Naive B cell (primary cell): ENCODE measurements at regions not wholly inside any gene's neighbourhood (a gene's known extent, or its start where the extent isn't known, plus 50 kb on each side); places are given as distances from the start of the nearest gene placed in this dataset.
A peak's percentile ranks its signal among the peaks of the same experiment; 100 is the strongest.

Experiments used
- ATAC-seq, 2 donors: fragments of 150-1000 bp; cut with Tn5 transposase; 2 replicates each; pipeline ENCODE4 v1.10.0; 2021; ENCODE audit warnings: low read depth in 2 of 2, mild to moderate bottlenecking in 2 of 2, moderate library complexity in 2 of 2
- DNase-seq: peaks from one replicate; pipeline ENCODE4 v3.0.0; 2022
- H3K27ac Mint-ChIP-seq, 6 donors: one replicate each; pipeline ENCODE4 v1.8.0; 2020 to 2022; ENCODE audit warnings: mild to moderate bottlenecking in 6 of 6, mixed read lengths in 6 of 6, moderate library complexity in 5 of 6, inconsistent platforms in 2 of 6
- H3K27me3 Mint-ChIP-seq, 3 donors: one replicate each; pipeline ENCODE4 v1.8.0; 2021 to 2022; ENCODE audit warnings: mixed read lengths in 3 of 3, mild to moderate bottlenecking in 1 of 3
- H3K36me3 Mint-ChIP-seq, 2 donors: one replicate each; pipeline ENCODE4 v1.8.0; 2020 to 2022; ENCODE audit warnings: mixed read lengths in 2 of 2, inconsistent platforms in 1 of 2, mild to moderate bottlenecking in 1 of 2
- H3K4me1 Mint-ChIP-seq, 3 donors: one replicate each; pipeline ENCODE4 v1.8.0; 2020 to 2022; ENCODE audit warnings: mixed read lengths in 3 of 3, inconsistent platforms in 1 of 3, mild to moderate bottlenecking in 1 of 3, moderate library complexity in 1 of 3
- H3K4me3 Mint-ChIP-seq, 8 donors: one replicate each; pipeline ENCODE4 v1.8.0; 2020 to 2022; ENCODE audit warnings: mild to moderate bottlenecking in 8 of 8, mixed read lengths in 8 of 8, moderate library complexity in 8 of 8, inconsistent platforms in 2 of 8
- H3K9me3 Mint-ChIP-seq, 7 donors: one replicate each; pipeline ENCODE4 v1.8.0; 2020 to 2022; ENCODE audit warnings: mixed read lengths in 7 of 7, mild to moderate bottlenecking in 5 of 7, inconsistent platforms in 2 of 7, moderate library complexity in 1 of 7

DNA sequence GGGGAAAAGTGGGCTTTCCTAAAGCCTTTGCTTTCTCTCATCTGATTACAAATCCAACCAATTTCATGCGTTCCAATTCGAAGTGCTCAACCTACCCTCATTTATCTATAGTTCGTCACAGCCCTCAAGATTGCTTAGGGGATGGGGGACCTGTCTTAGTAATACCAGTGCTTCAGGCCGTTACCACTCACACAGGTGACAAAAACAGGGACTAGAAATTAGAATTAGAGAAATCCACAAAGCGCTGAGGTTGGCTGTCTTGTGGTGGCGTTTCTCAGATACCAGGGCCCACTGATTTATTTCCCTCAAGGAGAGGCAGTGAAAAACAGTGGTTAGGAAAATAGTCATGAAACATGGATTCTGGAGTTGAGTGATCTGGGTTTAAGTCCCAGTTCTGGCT is 121.6 kb upstream of the SPACA1 start:
- Mint-ChIP-seq H3K4me3 (peak overlapping the region in 5 of 8 donors; percentile 58 to 85 (median 78)), H3K27me3 (no peaks in the 10 kb centered on the region), H3K9me3 (no peaks in the 10 kb centered on the region), H3K4me1 (peaks cover 56 to 72% (median 71%) of the 10 kb centered on the region in 3 donors), H3K27ac (peak overlapping the region; percentile 84 to 99 (median 97)), H3K36me3 (no peaks in the 10 kb centered on the region)
- DNase-seq (no peak), ATAC-seq (no peak)

GRCh38 chr6:87925373-87926060 is 122.1 kb upstream of the SPACA1 start:
- Mint-ChIP-seq H3K4me3 (peak overlapping the region in 7 of 8 donors; percentile 27 to 85 (median 78)), H3K9me3 (no peaks in the 10 kb centered on the region), H3K27me3 (no peaks in the 10 kb centered on the region), H3K36me3 (no peaks in the 10 kb centered on the region), H3K4me1 (peaks cover 61 to 77% (median 77%) of the 10 kb centered on the region in 3 donors), H3K27ac (peak overlapping the region; percentile 84 to 99 (median 97))
- DNase-seq, result peak; percentile 79
- peak; percentile 59 to 65 for ATAC-seq

GRCh38 chr6:87923389-87924050 is 124.1 kb upstream of the SPACA1 start:
- Mint-ChIP-seq H3K27ac (peak overlapping the region; percentile 84 to 97 (median 94)), H3K9me3 (no peaks in the 10 kb centered on the region), H3K27me3 (no peaks in the 10 kb centered on the region), H3K4me3 (peak overlapping the region; percentile 12 to 89 (median 63)), H3K36me3 (no peaks in the 10 kb centered on the region), H3K4me1 (peaks cover 74 to 89% (median 87%) of the 10 kb centered on the region in 3 donors)
- DNase-seq (no peak), ATAC-seq (no peak)

- Mint-ChIP-seq H3K27ac (peak overlapping the region; percentile 84 to 97 (median 94)), H3K4me3 (peak overlapping the region in 7 of 8 donors; percentile 13 to 89 (median 67)), H3K9me3 (no peaks in the 10 kb centered on the region), H3K36me3 (no peaks in the 10 kb centered on the region), H3K4me1 (peaks cover 77 to 90% (median 88%) of the 10 kb centered on the region in 3 donors), H3K27me3 (no peaks in the 10 kb centered on the region)
- peak; percentile 74 to 79 for ATAC-seq
- peak; percentile 78 for DNase-seq
These were observed 124.7 kb upstream of the SPACA1 start for GRCh38 chr6:87922947-87923330.

DNA sequence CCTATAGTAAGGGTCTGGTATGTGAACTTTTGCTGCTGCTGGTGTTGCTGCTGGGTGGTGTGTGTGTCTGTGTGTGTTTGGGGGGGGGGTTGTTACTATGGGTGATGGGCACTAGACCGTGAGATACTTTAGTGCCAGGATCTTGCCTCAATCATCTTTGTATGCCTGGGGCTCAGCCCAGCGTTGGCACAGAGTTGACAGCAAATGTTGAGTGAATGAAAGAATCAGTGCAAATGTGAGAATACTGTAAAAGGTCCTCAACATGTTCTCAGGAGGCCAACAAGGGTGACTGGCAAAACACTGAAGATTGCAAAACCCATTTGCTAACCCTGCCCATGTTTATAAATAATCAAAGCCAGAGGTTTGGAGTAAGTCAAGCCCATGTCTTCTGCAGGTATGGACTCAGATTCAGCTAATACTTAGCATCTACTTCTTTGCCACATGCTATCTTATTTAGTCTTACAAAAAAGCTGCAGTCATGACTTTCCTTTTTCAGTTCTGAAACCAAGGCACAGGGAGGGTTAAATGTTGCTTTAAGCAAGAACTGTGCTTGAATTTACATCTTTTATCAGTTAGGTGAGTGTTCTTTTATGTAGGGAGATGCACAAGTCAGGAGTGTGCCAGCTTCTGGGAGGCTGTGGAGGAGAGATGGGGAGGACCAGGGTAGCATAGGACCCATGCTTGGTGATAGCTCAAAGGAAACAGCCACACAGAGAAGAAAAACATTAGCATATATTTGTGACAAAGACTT is 125.3 kb upstream of the SPACA1 start:
- DNase-seq (peak; percentile 15), ATAC-seq (no peak)
- H3K4me3 Mint-ChIP-seq, result peak overlapping the region in 7 of 8 donors; percentile 13 to 89 (median 67)
- no peaks in the 10 kb centered on the region for H3K27me3 Mint-ChIP-seq
- H3K27ac Mint-ChIP-seq, result peak overlapping the region; percentile 84 to 97 (median 94)
- peaks cover 75 to 94% (median 87%) of the 10 kb centered on the region in 3 donors for H3K4me1 Mint-ChIP-seq
- no peaks in the 10 kb centered on the region for H3K9me3 Mint-ChIP-seq
- no peaks in the 10 kb centered on the region for H3K36me3 Mint-ChIP-seq

DNA sequence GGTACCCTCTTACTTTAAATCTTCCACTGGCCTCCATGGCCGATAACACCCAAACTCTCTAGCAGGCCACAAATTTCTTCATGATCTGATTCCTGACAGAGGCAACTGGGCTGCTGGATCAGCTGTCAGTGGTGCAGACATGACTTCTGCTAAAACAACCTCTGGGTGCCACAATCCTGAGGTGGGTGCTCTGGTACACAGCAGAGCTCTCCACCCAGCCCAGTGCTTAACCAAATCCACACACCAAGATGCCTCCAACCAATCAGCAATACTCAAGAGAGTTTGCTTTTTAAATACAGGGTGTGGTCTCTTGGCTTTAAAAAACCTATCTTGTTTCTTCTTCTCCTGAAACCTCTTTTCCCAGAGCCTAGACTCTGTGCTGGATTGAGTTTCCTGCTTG is 126.6 kb upstream of the SPACA1 start:
- Mint-ChIP-seq H3K4me3 (peak overlapping the region in 6 of 8 donors; percentile 2 to 85 (median 69)), H3K4me1 (peaks cover 71 to 91% (median 73%) of the 10 kb centered on the region in 3 donors), H3K9me3 (peaks cover 0 to 8% (median 2%) of the 10 kb centered on the region in 7 donors), H3K27ac (peak overlapping the region; percentile 84 to 97 (median 94)), H3K36me3 (no peaks in the 10 kb centered on the region), H3K27me3 (no peaks in the 10 kb centered on the region)
- ATAC-seq (no peak), DNase-seq (no peak)

DNA sequence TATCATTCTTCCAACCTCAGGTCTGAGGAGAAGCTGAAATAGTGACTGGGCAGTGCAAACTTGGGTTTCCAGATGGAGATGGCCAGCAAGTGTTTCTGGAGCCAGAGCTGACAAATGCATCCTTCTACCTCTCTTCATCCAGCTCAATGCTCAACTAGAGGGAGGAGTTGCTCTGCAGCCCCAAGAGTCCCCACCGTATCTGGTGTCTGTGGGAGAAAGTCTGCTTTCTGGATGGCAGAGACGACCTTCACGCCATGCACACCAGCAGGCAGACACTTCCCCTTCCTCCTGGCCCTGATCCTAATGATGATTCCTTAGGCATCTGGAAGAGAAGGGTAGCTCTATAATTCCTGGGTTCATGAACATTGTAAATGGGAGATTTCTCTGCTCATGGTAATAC is 127.4 kb upstream of the SPACA1 start:
- DNase-seq (no peak), ATAC-seq (no peak)
- H3K36me3 Mint-ChIP-seq, result no peaks in the 10 kb centered on the region
- peak overlapping the region in 5 of 8 donors; percentile 56 to 85 (median 71) for H3K4me3 Mint-ChIP-seq
- peaks cover 0 to 13% (median 2%) of the 10 kb centered on the region in 7 donors for H3K9me3 Mint-ChIP-seq
- H3K4me1 Mint-ChIP-seq, result peaks cover 66 to 83% (median 73%) of the 10 kb centered on the region in 3 donors
- H3K27me3 Mint-ChIP-seq, result no peaks in the 10 kb centered on the region
- peak overlapping the region in 4 of 6 donors; percentile 84 to 97 (median 94) for H3K27ac Mint-ChIP-seq

DNA sequence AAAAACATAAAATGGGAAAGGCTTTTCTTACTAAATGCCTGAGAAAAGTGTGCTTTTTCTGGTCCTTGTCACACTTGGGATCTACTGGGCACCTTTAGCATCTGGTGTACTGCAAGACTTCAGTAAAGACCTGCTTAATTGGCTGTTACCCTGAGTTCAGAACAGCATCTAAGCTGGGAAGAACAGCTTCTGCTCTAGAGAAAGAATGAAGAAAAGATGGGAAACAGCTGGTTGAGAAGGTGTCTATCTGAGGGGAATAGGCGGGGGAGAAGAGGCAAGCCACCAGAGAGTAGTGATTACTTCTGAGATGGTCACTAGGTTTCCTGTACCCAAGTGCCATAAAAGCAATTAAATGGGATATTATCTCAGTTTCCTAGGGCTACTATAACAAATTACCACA is 128.2 kb upstream of the SPACA1 start:
- H3K27ac Mint-ChIP-seq, result peak overlapping the region in 3 of 6 donors; percentile 17 to 84 (median 17)
- H3K27me3 Mint-ChIP-seq, result no peaks in the 10 kb centered on the region
- peaks cover 62 to 79% (median 69%) of the 10 kb centered on the region in 3 donors for H3K4me1 Mint-ChIP-seq
- ATAC-seq (no peak), DNase-seq (no peak)
- H3K4me3 Mint-ChIP-seq, result peak overlapping the region in 4 of 8 donors; percentile 19 to 56 (median 46)
- no peaks in the 10 kb centered on the region for H3K36me3 Mint-ChIP-seq
- peaks cover 0 to 13% (median 2%) of the 10 kb centered on the region in 7 donors for H3K9me3 Mint-ChIP-seq

- H3K27me3 Mint-ChIP-seq, result no peaks in the 10 kb centered on the region
- no peak for DNase-seq
- peaks cover 59 to 78% (median 66%) of the 10 kb centered on the region in 3 donors for H3K4me1 Mint-ChIP-seq
These were observed 128.6 kb upstream of the SPACA1 start for GRCh38 chr6:87919001-87919400.

GRCh38 chr6:87918461-87918941 is 129.1 kb upstream of the SPACA1 start:
- peak; percentile 21 for DNase-seq
- Mint-ChIP-seq H3K9me3 (peaks cover 0 to 13% (median 2%) of the 10 kb centered on the region in 7 donors), H3K4me3 (peak overlapping the region in 6 of 8 donors; percentile 8 to 56 (median 36)), H3K36me3 (no peaks in the 10 kb centered on the region), H3K27me3 (no peaks in the 10 kb centered on the region), H3K27ac (peak overlapping the region in 1 of 6 donors; percentile 84), H3K4me1 (peaks cover 55 to 78% (median 64%) of the 10 kb centered on the region in 3 donors)
- ATAC-seq, result no peak

More at GRCh38 chr6:87919001-87919400, 128.6 kb upstream of the SPACA1 start:
- H3K4me3 Mint-ChIP-seq, result peak overlapping the region in 6 of 8 donors; percentile 19 to 56 (median 44)
- H3K9me3 Mint-ChIP-seq, result peaks cover 0 to 13% (median 2%) of the 10 kb centered on the region in 7 donors
- ATAC-seq, result no peak
- peak overlapping the region in 3 of 6 donors; percentile 17 to 84 (median 49) for H3K27ac Mint-ChIP-seq
- H3K36me3 Mint-ChIP-seq, result no peaks in the 10 kb centered on the region

GRCh38 chr6:87917886-87918285 is 129.8 kb upstream of the SPACA1 start:
- no peak for DNase-seq
- no peak overlapping the region for H3K27ac Mint-ChIP-seq
- peak overlapping the region in 2 of 8 donors; percentile 12 to 29 for H3K4me3 Mint-ChIP-seq
- H3K27me3 Mint-ChIP-seq, result no peaks in the 10 kb centered on the region
- peaks cover 0 to 13% (median 2%) of the 10 kb centered on the region in 7 donors for H3K9me3 Mint-ChIP-seq
- H3K36me3 Mint-ChIP-seq, result no peaks in the 10 kb centered on the region
- ATAC-seq, result no peak
- H3K4me1 Mint-ChIP-seq, result peaks cover 49 to 71% (median 61%) of the 10 kb centered on the region in 3 donors

DNA sequence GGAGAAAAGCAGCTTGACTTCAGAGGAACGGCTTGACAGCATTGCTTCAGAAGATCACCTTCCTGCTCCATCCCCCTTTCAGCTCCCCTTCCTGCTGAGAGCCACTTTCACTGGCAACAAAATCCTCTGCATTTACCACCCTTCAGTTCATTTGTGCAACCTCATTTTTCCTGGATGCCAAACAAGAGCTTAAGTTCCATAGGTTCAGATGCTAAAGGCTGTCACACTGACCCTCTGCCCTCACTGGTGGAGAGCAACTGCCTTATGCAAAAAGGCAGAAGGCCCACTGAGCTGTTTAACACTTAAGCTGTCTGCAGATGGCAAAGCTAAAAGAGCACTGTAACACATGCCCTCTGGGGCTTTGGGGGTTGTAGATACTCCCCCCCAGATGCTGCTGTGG is 131.2 kb upstream of the SPACA1 start:
- Mint-ChIP-seq H3K4me1 (peaks cover 34 to 57% (median 49%) of the 10 kb centered on the region in 3 donors), H3K36me3 (no peaks in the 10 kb centered on the region), H3K27ac (peak overlapping the region in 1 of 6 donors; percentile 28), H3K9me3 (peaks cover 0 to 13% (median 2%) of the 10 kb centered on the region in 7 donors), H3K27me3 (no peaks in the 10 kb centered on the region), H3K4me3 (peak overlapping the region in 1 of 8 donors; percentile 18)
- DNase-seq (no peak), ATAC-seq (no peak)
